Thoracic aorta (tissue), 2 donors: ENCODE measurements at regions not wholly inside any gene's neighbourhood (a gene's known extent, or its start where the extent isn't known, plus 50 kb on each side); places are given as distances from the start of the nearest gene placed in this dataset.

Experiments used
- ATAC-seq: fragments of 150-250 bp; one replicate; pipeline ENCODE4 v1.8.0; 2017; ENCODE audit warnings: low read depth; ENCODE audit not compliant: insufficient number of reproducible peaks, low FRiP score
- DNase-seq: peaks from one replicate; pipeline ENCODE4 v3.0.0-alpha.2; 2020; ENCODE audit warnings: low spot score
- H3K27ac ChIP-seq, 2 donors: fragments of 200-600 bp; sonication (generic); 1 replicate in 1 of 2; 2 replicates in 1 of 2; pipeline ENCODE4 v1.5.1; 2016; ENCODE audit warnings: mild to moderate bottlenecking in 2 of 2, moderate library complexity in 2 of 2
- H3K27me3 ChIP-seq: fragments of 200-600 bp; sonication (generic); replicated peaks from 2 replicates; pipeline ENCODE4 v1.6.0; 2016; ENCODE audit warnings: mild to moderate bottlenecking; ENCODE audit not compliant: insufficient read depth
- H3K36me3 ChIP-seq: fragments of 200-600 bp; sonication (generic); one replicate; pipeline ENCODE4 v1.5.1; 2016
- H3K4me1 ChIP-seq, 2 donors: fragments of 200-600 bp; sonication (generic); 1 replicate in 1 of 2; 2 replicates in 1 of 2; pipeline versions ENCODE4 v1.5.1 to v1.6.0; 2016; ENCODE audit warnings: low read depth in 2 of 2, mild to moderate bottlenecking in 1 of 2; ENCODE audit not compliant: control insufficient read depth in 1 of 2
- H3K4me3 ChIP-seq: fragments of 200-600 bp; sonication (generic); 2 replicates; pipeline ENCODE4 v1.5.1; 2016; ENCODE audit warnings: mild to moderate bottlenecking
- H3K9me3 ChIP-seq: fragments of 200-600 bp; sonication (generic); 2 replicates; pipeline ENCODE4 v1.5.1; 2016
- CTCF ChIP-seq: fragments of 200-600 bp; sonication (generic); IDR thresholded peaks from one replicate; pipeline ENCODE4 v1.5.1; 2019; ENCODE audit warnings: antibody characterized with exemption

DNA sequence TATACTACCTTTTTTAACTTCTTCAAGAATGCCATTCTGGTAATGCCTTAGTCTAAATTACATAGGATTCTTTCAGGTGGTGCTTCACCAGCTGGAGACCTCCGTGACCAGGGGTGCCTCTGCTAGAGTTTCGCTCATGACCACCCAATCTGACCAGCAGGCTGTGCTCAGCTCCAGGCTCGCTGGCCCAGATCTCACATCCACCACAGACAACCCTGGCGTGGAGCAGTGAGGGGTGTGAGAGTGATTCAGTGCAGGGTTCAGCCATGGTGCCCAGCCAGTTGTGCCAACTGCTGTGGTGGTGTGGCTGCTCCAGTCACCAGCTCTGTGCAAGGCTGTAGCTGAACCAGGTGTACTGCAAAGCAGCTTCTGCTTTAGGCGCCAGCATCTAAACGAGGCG is 198.6 kb downstream of the MMUT start:
- Histone ChIP-seq H3K36me3 (no peaks in the 10 kb centered on the region), H3K4me3 (no peak overlapping the region), H3K27me3 (no peaks in the 10 kb centered on the region), H3K27ac (no peak overlapping the region), H3K9me3 (no peaks in the 10 kb centered on the region), H3K4me1 (no peaks in the 10 kb centered on the region)
- no peak for TF ChIP-seq CTCF
- no peak for DNase-seq
- ATAC-seq = no peak

DNA sequence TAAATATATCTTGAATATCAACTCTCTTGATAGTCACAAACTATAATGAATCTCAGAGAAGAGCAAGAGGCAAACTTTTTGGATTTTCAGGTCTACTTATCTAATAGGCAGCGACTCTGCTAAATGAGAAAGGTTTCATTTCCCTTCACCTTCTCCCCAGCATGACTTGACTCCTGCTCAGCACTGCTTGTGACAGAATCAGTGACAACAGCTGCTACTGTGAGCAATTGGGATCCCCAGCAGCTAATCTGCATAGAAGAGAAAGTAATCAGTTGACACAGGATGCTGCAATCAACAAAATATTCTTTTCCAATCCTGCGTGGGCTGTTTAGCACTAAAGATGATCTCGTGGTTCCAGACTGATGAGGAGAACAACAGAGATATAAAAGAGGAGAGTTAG is 205.5 kb downstream of the MMUT start:
- H3K4me1 ChIP-seq = no peaks in the 10 kb centered on the region
- H3K27ac ChIP-seq = no peak overlapping the region
- no peak for DNase-seq
- no peak for TF ChIP-seq CTCF
- H3K4me3 ChIP-seq = no peak overlapping the region
- H3K27me3 ChIP-seq = no peaks in the 10 kb centered on the region
- no peaks in the 10 kb centered on the region for H3K9me3 ChIP-seq
- H3K36me3 ChIP-seq = no peaks in the 10 kb centered on the region
- no peak for ATAC-seq

GRCh38 chr6:49255335-49255734 is 207.7 kb downstream of the MMUT start:
- Histone ChIP-seq H3K27ac (no peak overlapping the region), H3K4me1 (no peaks in the 10 kb centered on the region), H3K4me3 (no peak overlapping the region), H3K27me3 (no peaks in the 10 kb centered on the region), H3K36me3 (no peaks in the 10 kb centered on the region), H3K9me3 (no peaks in the 10 kb centered on the region)
- TF ChIP-seq CTCF = no peak
- no peak for DNase-seq
- ATAC-seq = no peak

DNA sequence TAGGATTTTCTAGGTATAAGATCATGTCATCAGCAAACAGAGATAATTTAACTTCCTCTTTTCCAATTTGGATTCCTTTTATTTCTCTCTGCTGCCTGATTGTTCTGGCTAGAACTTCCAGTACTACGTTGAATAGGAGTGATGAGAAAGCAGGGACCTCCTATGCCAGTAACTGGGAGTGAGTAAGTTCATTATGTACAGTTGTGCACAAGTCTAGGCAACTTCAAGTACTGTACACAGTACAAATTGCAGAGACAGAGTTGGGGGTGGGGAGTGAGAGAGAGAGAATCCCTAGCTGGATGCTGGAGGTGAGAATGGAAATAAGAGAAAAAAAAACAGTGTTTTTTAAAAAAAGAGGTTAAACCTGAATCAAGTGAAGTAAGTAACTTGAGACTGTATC is 210.2 kb downstream of the MMUT start:
- no peak overlapping the region for H3K27ac ChIP-seq
- H3K27me3 ChIP-seq = no peaks in the 10 kb centered on the region
- no peaks in the 10 kb centered on the region for H3K36me3 ChIP-seq
- H3K4me1 ChIP-seq = no peaks in the 10 kb centered on the region
- no peaks in the 10 kb centered on the region for H3K9me3 ChIP-seq
- ATAC-seq (no peak), DNase-seq (no peak)
- no peak for TF ChIP-seq CTCF
- no peak overlapping the region for H3K4me3 ChIP-seq

GRCh38 chr6:49233483-49233882 is 229.6 kb downstream of the MMUT start:
- Histone ChIP-seq H3K27me3 (no peaks in the 10 kb centered on the region), H3K4me1 (no peaks in the 10 kb centered on the region), H3K36me3 (no peaks in the 10 kb centered on the region), H3K27ac (no peak overlapping the region), H3K4me3 (no peak overlapping the region), H3K9me3 (peaks cover 5% of the 10 kb centered on the region)
- ATAC-seq (no peak), DNase-seq (no peak)
- TF ChIP-seq CTCF = no peak
